CD4-positive, CD25-positive, alpha-beta regulatory T cell (primary cell): ENCODE measurements at regions not wholly inside any gene's neighbourhood (a gene's known extent, or its start where the extent isn't known, plus 50 kb on each side); places are given as distances from the start of the nearest gene placed in this dataset.

Experiments
- ATAC-seq, 2 donors: fragments of 150-1000 bp; cut with Tn5 transposase; one replicate each; pipeline ENCODE4 v1.10.0; 2021; ENCODE audit warnings: low read depth in 2 of 2, moderate number of reproducible peaks in 2 of 2, moderate library complexity in 1 of 2
- DNase-seq, 3 donors: peaks; one replicate each; pipeline versions ENCODE4 v3.0.0 to v3.0.0-alpha.2; 2012 to 2022; ENCODE audit warnings: mixed read lengths in 1 of 3
- H3K27ac ChIP-seq: one replicate; pipeline ENCODE4 v1.7.0; 2013; ENCODE audit warnings: mild to moderate bottlenecking, low read length; ENCODE audit not compliant: insufficient read depth, poor library complexity, severe bottlenecking
- H3K27me3 ChIP-seq: one replicate; pipeline ENCODE4 v1.7.0; 2013; ENCODE audit warnings: low read length; ENCODE audit not compliant: control insufficient read depth, insufficient read depth
- H3K36me3 ChIP-seq: one replicate; pipeline ENCODE4 v1.7.0; 2013; ENCODE audit warnings: mild to moderate bottlenecking, low read length, moderate library complexity; ENCODE audit not compliant: control insufficient read depth, insufficient read depth
- H3K4me1 ChIP-seq: 2 replicates; pipeline ENCODE4 v1.7.0; 2013; ENCODE audit warnings: mild to moderate bottlenecking, low read length; ENCODE audit not compliant: insufficient read depth, control insufficient read depth, poor library complexity, severe bottlenecking
- H3K4me3 ChIP-seq: one replicate; pipeline ENCODE4 v1.7.0; 2013; ENCODE audit warnings: low read depth, mild to moderate bottlenecking, low read length, moderate library complexity
- H3K9me3 ChIP-seq, 2 experiments: 1 replicate in 1 of 2; 2 replicates in 1 of 2; pipeline ENCODE4 v1.7.0; 2013; ENCODE audit warnings: low read length in 2 of 2, mild to moderate bottlenecking in 1 of 2, moderate library complexity in 1 of 2; ENCODE audit not compliant: control insufficient read depth in 2 of 2
- H3K27ac Mint-ChIP-seq, 3 donors: one replicate each; pipeline ENCODE4 v1.8.0; 2020 to 2022; ENCODE audit warnings: mild to moderate bottlenecking in 3 of 3, mixed read lengths in 3 of 3, moderate library complexity in 2 of 3
- H3K27me3 Mint-ChIP-seq: one replicate; pipeline ENCODE4 v1.8.0; 2022; ENCODE audit warnings: mild to moderate bottlenecking, mixed read lengths
- H3K36me3 Mint-ChIP-seq: one replicate; pipeline ENCODE4 v1.8.0; 2020; ENCODE audit warnings: mixed read lengths
- H3K4me1 Mint-ChIP-seq, 4 donors: one replicate each; pipeline ENCODE4 v1.8.0; 2020 to 2022; ENCODE audit warnings: mixed read lengths in 4 of 4, mild to moderate bottlenecking in 1 of 4
- H3K4me3 Mint-ChIP-seq, 4 donors: one replicate each; pipeline ENCODE4 v1.8.0; 2020 to 2022; ENCODE audit warnings: mild to moderate bottlenecking in 4 of 4, mixed read lengths in 4 of 4, moderate library complexity in 3 of 4
- H3K9me3 Mint-ChIP-seq, 7 donors: one replicate each; pipeline ENCODE4 v1.8.0; 2020 to 2022; ENCODE audit warnings: mixed read lengths in 7 of 7, mild to moderate bottlenecking in 3 of 7, moderate library complexity in 2 of 7

GRCh38 chr10:128950159-128950915, 516.7 kb upstream of the MGMT start:
- Mint-ChIP-seq H3K27ac (no peak overlapping the region), H3K9me3 (peaks cover 0 to 12% (median 5%) of the 10 kb centered on the region in 7 donors), H3K4me1 (no peaks in the 10 kb centered on the region), H3K4me3 (no peak overlapping the region), H3K27me3 (peaks cover 4% of the 10 kb centered on the region), H3K36me3 (no peaks in the 10 kb centered on the region)
- no peak for DNase-seq
- H3K36me3 ChIP-seq = no peaks in the 10 kb centered on the region
- H3K4me1 ChIP-seq = no peaks in the 10 kb centered on the region
- H3K27me3 ChIP-seq = no peaks in the 10 kb centered on the region
- no peak for ATAC-seq
- no peak overlapping the region for H3K4me3 ChIP-seq
- no peak overlapping the region for H3K27ac ChIP-seq
- no peaks in the 10 kb centered on the region for H3K9me3 ChIP-seq

GRCh38 chr10:128950916-128951275, 516.1 kb upstream of the MGMT start:
- Histone ChIP-seq H3K4me3 (no peak overlapping the region), H3K27me3 (no peaks in the 10 kb centered on the region), H3K9me3 (no peaks in the 10 kb centered on the region), H3K4me1 (no peaks in the 10 kb centered on the region), H3K36me3 (no peaks in the 10 kb centered on the region), H3K27ac (no peak overlapping the region)
- no peak overlapping the region for H3K27ac Mint-ChIP-seq
- DNase-seq = no peak
- no peaks in the 10 kb centered on the region for H3K36me3 Mint-ChIP-seq
- no peaks in the 10 kb centered on the region for H3K4me1 Mint-ChIP-seq
- peaks cover 4% of the 10 kb centered on the region for H3K27me3 Mint-ChIP-seq
- peaks cover 0 to 12% (median 5%) of the 10 kb centered on the region in 7 donors for H3K9me3 Mint-ChIP-seq
- no peak overlapping the region for H3K4me3 Mint-ChIP-seq
- no peak for ATAC-seq

DNA sequence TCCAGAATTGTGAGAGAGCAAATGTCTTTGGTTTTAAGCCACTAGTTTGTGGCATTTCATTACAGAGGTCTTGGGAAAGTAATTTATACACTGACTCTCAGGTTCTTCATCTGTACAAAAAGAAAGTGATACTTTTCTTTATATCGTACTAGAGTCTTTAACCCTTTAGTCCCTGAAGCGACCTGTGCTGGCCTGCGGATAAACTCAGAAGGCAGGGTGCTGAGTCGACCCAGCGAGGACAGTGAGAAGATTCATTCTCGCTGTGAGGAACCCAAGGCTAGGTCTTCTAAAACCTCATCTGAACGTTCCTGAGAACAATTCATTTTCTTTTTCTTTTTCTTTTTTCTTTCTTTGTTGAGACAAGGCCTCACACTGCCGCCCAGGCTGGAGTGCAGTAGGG, 514.2 kb upstream of the MGMT start:
- Histone ChIP-seq H3K27me3 (no peaks in the 10 kb centered on the region), H3K4me1 (no peaks in the 10 kb centered on the region), H3K4me3 (no peak overlapping the region), H3K36me3 (no peaks in the 10 kb centered on the region), H3K9me3 (no peaks in the 10 kb centered on the region), H3K27ac (no peak overlapping the region)
- no peak overlapping the region for H3K27ac Mint-ChIP-seq
- no peaks in the 10 kb centered on the region for H3K4me1 Mint-ChIP-seq
- no peak overlapping the region for H3K4me3 Mint-ChIP-seq
- ATAC-seq (no peak), DNase-seq (no peak)
- peaks cover 0 to 2% (median 0%) of the 10 kb centered on the region in 7 donors for H3K9me3 Mint-ChIP-seq
- no peaks in the 10 kb centered on the region for H3K36me3 Mint-ChIP-seq
- no peaks in the 10 kb centered on the region for H3K27me3 Mint-ChIP-seq

- ATAC-seq = no peak
- H3K9me3 ChIP-seq = no peaks in the 10 kb centered on the region
These were observed 510.9 kb upstream of the MGMT start for GRCh38 chr10:128956149-128956548.

GRCh38 chr10:128957221-128957620, 509.8 kb upstream of the MGMT start:
- Mint-ChIP-seq H3K9me3 (peaks cover 0 to 2% (median 0%) of the 10 kb centered on the region in 7 donors), H3K27ac (no peak overlapping the region), H3K36me3 (no peaks in the 10 kb centered on the region), H3K27me3 (no peaks in the 10 kb centered on the region), H3K4me1 (no peaks in the 10 kb centered on the region), H3K4me3 (no peak overlapping the region)
- Histone ChIP-seq H3K27me3 (no peaks in the 10 kb centered on the region), H3K4me1 (no peaks in the 10 kb centered on the region), H3K36me3 (no peaks in the 10 kb centered on the region), H3K27ac (no peak overlapping the region), H3K4me3 (no peak overlapping the region), H3K9me3 (no peaks in the 10 kb centered on the region)
- no peak for DNase-seq
- no peak for ATAC-seq

More at GRCh38 chr10:128956149-128956548, 510.9 kb upstream of the MGMT start:
- H3K36me3 Mint-ChIP-seq = no peaks in the 10 kb centered on the region
- no peaks in the 10 kb centered on the region for H3K27me3 Mint-ChIP-seq
- H3K4me3 ChIP-seq = no peak overlapping the region
- H3K4me3 Mint-ChIP-seq = no peak overlapping the region
- H3K36me3 ChIP-seq = no peaks in the 10 kb centered on the region
- no peaks in the 10 kb centered on the region for H3K4me1 Mint-ChIP-seq
- H3K4me1 ChIP-seq = no peaks in the 10 kb centered on the region
- no peaks in the 10 kb centered on the region for H3K27me3 ChIP-seq
- H3K9me3 Mint-ChIP-seq = peaks cover 0 to 2% (median 0%) of the 10 kb centered on the region in 7 donors
- DNase-seq = no peak
- H3K27ac Mint-ChIP-seq = no peak overlapping the region
- H3K27ac ChIP-seq = no peak overlapping the region

DNA sequence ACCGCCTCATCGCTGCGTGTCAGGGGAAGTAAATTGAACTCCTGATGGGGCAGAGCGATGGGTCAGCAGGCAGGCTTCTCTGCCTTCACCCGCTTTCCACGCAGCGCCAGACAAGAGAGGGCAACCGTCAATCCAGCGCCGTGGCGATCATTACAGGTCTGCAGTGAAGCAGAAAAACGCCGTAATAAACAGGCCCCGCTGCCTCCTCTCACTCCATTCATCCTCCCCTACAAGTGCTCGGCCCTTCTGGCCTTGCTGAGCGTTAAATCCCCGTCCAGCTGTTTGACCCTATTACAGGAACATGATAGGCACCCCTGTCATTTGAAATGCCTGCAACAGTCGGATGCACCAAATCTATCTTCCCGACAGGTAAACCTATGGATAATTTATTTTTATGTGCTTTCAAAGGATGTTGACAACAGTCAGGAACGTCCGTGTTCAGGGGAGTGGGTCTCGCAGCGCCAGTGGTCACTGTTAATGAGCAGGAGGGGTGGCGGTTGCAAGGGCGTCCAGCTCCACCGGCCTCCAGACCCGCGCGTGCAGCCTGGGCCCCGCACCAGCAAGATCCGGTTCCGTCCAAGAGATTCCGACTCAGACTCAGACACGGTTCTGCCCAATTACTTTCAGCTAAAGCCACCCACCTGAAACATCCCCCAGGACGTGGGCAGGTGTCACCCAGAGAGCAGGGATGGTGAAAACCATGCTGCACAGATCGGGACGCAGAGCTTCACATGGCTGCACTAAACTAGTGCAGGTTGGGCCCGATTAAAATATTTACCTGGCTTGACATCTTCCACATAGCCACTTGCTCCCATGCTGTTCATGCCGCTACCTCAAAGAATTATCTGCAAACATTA, 508.0 kb upstream of the MGMT start:
- Histone ChIP-seq H3K27me3 (no peaks in the 10 kb centered on the region), H3K36me3 (no peaks in the 10 kb centered on the region), H3K4me1 (no peaks in the 10 kb centered on the region), H3K4me3 (no peak overlapping the region), H3K27ac (no peak overlapping the region), H3K9me3 (no peaks in the 10 kb centered on the region)
- Mint-ChIP-seq H3K4me3 (no peak overlapping the region), H3K4me1 (no peaks in the 10 kb centered on the region), H3K27me3 (peaks cover 8% of the 10 kb centered on the region), H3K9me3 (peaks cover 0 to 2% (median 0%) of the 10 kb centered on the region in 7 donors), H3K36me3 (no peaks in the 10 kb centered on the region), H3K27ac (no peak overlapping the region)
- DNase-seq (no peak), ATAC-seq (no peak)

- peaks cover 8% of the 10 kb centered on the region for H3K27me3 Mint-ChIP-seq
- no peak overlapping the region for H3K4me3 ChIP-seq
- no peaks in the 10 kb centered on the region for H3K9me3 ChIP-seq
- ATAC-seq = no peak
- no peak overlapping the region for H3K27ac Mint-ChIP-seq
- no peaks in the 10 kb centered on the region for H3K4me1 Mint-ChIP-seq
- no peaks in the 10 kb centered on the region for H3K27me3 ChIP-seq
- H3K27ac ChIP-seq = no peak overlapping the region
- H3K4me1 ChIP-seq = no peaks in the 10 kb centered on the region
- no peaks in the 10 kb centered on the region for H3K36me3 ChIP-seq
- peaks cover 0 to 2% (median 0%) of the 10 kb centered on the region in 7 donors for H3K9me3 Mint-ChIP-seq
- H3K4me3 Mint-ChIP-seq = no peak overlapping the region
- no peak for DNase-seq
- H3K36me3 Mint-ChIP-seq = no peaks in the 10 kb centered on the region
These were observed 507.3 kb upstream of the MGMT start for GRCh38 chr10:128959746-128960145.
